CD4-positive, alpha-beta T cell treated with Interleukin-15 for 1 hour (primary cell): ENCODE measurements at regions not wholly inside any gene's neighbourhood (a gene's known extent, or its start where the extent isn't known, plus 50 kb on each side); places are given as distances from the start of the nearest gene placed in this dataset.
"Not testable (repeated sequence)": the region's sequence is repeated elsewhere in the genome, so short reads cannot be mapped to it uniquely, and the experiment has no call there.

Source experiments
- DNase-seq: peaks from one replicate; pipeline ENCODE4 v3.0.0-alpha.2; 2020

DNA sequence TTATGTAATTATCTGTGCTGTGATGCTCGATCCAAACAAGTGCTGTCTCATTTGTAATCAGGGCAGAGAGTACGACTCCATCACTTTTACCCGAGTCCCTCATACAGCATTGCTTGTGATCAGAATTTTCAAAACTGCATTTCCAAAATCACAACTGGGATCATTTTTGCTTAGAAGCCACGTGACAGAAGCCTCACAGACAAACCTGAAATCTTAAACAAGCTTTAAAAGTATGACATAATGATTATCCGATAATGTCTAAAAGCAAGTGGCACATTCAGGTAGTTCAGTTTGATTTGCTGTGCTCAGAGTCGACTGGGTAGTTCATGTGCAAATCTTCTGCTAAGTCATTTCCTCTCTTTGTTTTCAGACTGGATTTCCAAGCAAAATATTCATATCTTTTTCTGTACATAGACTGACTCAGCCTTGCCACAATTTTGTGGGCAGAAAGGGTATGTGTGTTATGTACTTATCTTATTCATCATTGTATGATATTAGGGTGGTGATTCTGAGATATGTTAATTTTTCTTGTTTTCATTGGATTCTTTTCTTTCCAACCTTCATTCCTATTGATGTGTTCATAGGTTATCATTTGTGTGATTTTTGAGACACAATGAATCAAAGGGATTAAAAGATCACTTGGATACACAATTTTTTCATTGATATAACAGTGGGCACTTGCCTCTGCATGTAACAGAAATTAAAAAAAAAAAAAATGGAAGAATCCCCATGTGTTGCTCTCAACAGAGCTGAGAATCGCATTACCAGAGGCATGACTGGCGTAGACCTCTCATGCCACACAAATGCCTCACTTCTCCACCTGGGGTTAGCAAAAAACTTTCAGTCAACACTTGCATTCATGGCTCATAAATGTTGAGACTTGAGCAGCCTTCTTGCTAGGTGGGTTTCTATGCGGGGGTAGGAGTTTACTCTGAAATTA lies 355.7 kb downstream of the LTN1 start:
- no peak for DNase-seq

DNA sequence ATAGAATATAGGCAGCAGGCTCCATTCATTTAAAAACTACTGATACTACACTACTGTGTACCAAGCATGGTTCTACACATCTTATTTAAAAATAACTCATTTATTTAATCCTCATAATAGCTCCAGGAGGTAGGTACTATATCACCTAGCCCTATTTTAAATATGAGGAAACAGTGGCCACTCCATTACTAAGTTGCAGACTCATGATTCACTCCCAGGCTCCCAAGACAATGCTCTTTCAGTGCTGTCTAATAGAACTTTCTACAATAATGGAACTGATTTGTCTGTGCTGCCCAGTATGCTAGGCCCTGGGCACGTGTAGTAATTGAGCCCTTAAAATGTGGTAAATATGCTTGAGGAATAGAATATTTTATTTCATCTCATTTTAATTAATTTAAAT lies 357.1 kb downstream of the LTN1 start:
- DNase-seq = no peak

GRCh38 chr21:28633839-28634555 lies 358.7 kb downstream of the LTN1 start:
- DNase-seq = no peak

GRCh38 chr21:28632755-28633408 lies 359.8 kb downstream of the LTN1 start:
- DNase-seq = no peak

DNA sequence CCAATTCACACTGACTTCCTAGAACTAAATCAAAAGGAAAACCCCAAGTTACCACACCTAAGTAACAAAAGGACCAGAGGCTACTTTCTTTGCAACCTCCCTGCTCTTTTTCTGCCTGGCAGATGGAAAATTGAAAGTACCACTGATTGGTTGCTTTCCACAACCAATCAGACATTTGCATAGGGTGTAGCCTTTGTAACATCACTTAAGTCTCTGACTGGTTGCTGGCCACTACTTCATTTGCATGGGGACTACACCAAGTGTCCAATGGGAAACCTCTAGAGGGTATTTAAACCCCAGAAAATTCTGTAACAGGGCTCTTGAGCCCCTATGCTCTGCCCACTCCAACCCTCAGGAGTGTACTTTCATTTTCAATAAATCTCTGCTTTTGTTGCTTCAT lies 365.0 kb downstream of the LTN1 start:
- no peak for DNase-seq

GRCh38 chr21:28627261-28627660 lies 365.4 kb downstream of the LTN1 start:
- no peak for DNase-seq

GRCh38 chr21:28624626-28625025 lies 368.1 kb downstream of the LTN1 start:
- DNase-seq = no peak

DNA sequence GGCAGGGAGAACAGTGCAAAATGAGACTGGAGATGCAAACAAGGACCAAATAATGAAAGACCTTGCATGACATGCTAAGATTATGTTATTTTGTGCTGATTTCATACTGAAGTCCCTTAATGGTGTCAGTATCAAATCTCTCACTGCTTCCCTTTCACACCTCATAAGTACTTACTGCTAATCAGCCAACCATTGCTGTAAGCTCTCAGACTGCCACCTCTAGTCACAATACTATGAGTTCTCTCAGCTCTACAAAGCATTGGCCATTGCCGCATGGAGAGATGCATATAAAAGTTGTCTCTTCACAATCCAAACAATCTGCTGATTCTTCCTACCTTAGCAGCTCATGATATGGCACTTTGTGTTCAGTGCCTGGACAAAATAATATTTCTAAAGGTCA lies 375.4 kb downstream of the LTN1 start:
- no peak for DNase-seq

- DNase-seq = no peak
Measured at GRCh38 chr21:28615276-28615675, 377.4 kb downstream of the LTN1 start.

- DNase-seq = no peak
Measured at GRCh38 chr21:28614791-28615190, 377.9 kb downstream of the LTN1 start.

GRCh38 chr21:28608646-28609045 lies 384.0 kb downstream of the LTN1 start:
- DNase-seq = no peak

DNA sequence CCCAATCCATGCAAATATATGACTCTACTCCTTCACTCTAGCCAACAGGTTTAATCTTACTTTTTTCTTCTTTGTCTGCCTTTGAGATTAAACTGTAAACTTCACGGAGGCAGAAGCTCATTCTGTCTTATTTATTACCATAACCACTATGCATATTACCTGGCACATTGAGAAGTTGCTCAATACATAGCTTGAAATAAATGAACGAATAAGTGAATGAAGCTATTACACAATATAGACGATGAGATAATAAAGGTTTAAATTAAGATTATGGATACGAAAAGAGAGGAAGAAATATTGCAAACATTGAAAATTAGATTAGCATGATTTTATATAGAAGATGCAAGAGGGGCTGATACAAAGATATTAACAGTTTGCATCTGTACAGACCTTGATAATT lies 385.1 kb downstream of the LTN1 start:
- DNase-seq = no peak

GRCh38 chr21:28604946-28605537 lies 387.6 kb downstream of the LTN1 start:
- DNase-seq = no peak

GRCh38 chr21:28602546-28602945 lies 390.1 kb downstream of the LTN1 start:
- DNase-seq = no peak

DNA sequence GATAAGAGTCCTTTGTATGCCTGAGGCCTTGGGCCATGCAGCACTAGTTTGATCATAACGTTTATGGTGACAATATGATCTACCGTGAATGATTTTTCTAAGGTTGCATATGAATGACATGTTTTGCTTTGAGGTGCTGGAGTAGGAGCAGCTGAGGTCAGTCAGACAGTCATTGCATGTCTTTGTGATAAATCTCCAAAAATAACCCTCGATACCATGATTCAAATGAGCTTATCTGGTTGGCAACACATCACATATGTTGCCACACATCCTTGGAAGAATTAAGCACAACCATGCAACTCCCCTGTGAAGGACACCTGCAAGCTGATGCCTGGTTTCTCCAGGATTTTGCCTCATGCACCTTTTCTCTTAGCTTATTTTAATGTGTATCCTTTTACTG lies 394.5 kb downstream of the LTN1 start:
- no peak for DNase-seq

DNA sequence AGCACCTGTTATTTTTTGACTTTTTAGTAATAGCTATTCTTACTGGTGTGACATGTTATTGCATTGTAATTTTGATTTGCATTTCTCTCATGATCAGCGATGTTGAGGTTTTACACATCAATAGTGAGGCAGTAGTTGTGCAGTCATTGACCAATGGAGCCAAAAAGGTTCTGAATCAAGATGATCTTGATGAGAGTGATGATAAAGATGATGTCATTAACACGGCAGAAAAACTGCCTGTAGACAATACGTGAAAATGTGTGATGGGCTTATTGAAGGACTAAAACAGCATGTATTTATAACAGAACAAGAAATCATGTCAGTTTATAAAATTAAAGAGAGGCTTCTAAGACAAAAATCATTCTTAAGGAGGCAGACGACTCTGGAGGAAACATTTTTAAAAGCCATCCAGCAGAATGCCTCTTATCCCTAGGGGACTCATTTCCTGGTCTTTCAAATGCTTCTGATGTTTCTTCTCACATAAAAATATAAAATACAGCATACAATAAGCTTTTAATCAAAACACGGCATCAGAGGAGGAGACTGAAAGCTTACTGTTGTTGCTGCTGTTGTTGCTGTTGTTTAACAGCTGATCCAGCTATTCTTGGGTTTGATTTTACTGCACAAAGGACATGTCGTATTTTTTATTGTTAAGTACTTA lies 400.3 kb downstream of the LTN1 start:
- no peak for DNase-seq

- no peak for DNase-seq
Measured at GRCh38 chr21:28590676-28591075, 402.0 kb downstream of the LTN1 start.

- no peak for DNase-seq
Measured at GRCh38 chr21:28590026-28590425, 402.7 kb downstream of the LTN1 start.

- no peak for DNase-seq
Measured at GRCh38 chr21:28588997-28589396, 403.7 kb downstream of the LTN1 start.

DNA sequence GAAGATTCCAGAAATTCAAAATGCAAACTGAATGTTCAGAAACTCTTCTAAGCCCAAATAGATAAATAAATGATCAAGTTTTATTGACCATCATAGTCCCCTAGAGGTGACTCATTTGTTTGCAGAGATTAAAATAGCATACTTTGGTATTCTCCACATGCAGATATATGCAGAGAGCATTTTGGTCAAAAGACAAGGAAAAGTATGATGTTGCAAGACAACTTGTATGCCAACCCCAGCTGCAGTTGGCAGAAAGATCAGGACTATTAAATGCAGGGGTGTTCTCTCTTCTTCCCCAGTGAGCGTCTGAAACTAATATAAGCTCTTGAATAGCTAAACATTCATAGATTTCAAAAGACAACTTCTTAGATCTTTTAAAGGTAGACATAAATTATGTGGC lies 404.9 kb downstream of the LTN1 start:
- no peak for DNase-seq

GRCh38 chr21:28581976-28582375 lies 410.7 kb downstream of the LTN1 start:
- no peak for DNase-seq

DNA sequence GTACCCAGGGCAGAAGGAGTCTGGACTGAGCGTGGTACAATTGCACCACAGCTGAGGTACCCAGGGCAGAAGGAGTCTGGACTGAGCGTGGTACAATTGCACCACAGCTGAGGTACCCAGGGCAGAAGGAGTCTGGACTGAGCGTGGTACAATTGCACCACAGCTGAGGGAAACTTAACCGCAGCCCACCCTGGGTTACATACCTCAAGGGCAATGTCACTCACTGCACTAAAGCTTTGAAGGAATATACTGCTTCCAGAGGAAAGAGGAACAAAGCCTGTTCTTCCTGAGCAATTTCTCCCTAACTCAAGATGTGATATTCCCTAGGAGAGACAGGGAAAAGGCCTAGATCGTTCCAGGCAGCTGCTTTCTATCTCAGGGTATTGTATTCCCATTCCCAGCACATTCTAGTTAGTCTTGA lies 411.4 kb downstream of the LTN1 start:
- DNase-seq = not testable (repeated sequence)

- no peak for DNase-seq
Measured at GRCh38 chr21:28580585-28580984, 412.1 kb downstream of the LTN1 start.
